ENCODE measurements at regions not wholly inside any gene's neighbourhood (a gene's known extent, or its start where the extent isn't known, plus 50 kb on each side); places are given as distances from the start of the nearest gene placed in this dataset.

DNA sequence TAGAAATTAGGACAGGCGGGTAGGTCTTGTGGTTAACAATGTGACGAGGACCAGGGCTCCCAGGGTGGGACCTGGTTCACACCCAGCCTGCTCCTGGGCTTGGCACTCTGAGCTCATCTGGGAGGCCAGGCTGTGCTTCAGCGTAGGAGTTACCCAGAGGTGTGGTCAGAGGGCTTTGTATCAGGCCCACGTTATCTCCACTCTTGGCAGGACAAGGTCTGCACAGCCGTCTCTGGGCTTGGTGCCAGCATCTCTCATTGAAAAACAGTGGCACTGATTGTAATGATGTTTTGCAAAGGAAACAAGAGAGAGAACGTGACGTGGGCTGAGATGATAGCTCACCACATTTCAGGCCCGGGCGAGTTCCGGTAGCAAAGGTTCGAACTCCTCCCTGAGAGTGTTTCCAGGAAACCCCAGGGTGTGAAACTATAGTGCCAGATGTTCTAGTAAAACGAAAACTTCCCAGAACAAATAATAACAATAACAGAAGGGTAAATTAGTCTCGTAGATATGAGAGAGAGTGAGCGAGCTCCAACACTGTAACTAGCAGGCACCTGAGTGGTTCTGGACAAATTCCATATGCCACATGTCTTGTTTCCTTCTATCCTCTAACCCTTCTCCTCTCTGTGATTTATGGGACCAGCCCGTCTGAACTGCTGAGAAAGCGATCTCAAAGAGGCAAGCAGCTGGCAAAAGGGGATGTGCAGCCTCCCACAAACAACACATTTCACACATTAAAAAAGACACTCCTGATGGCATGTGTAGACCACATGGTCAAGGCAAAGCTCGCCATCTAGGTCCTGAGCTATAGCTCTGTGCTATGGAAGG is 227.3 kb downstream of the KTN1 start:
- DNase-seq = no peak
- Histone ChIP-seq H3K4me3 (ENCODE audit: insufficient read depth, low read depth, low read length) (no peak overlapping the region), H3K27me3 (ENCODE audit: control insufficient read depth, insufficient read depth, low read length) (no peaks in the 10 kb centered on the region), H3K36me3 (replicated peaks; ENCODE audit: control insufficient read depth, insufficient read depth, low read length) (no peaks in the 10 kb centered on the region)

DNA sequence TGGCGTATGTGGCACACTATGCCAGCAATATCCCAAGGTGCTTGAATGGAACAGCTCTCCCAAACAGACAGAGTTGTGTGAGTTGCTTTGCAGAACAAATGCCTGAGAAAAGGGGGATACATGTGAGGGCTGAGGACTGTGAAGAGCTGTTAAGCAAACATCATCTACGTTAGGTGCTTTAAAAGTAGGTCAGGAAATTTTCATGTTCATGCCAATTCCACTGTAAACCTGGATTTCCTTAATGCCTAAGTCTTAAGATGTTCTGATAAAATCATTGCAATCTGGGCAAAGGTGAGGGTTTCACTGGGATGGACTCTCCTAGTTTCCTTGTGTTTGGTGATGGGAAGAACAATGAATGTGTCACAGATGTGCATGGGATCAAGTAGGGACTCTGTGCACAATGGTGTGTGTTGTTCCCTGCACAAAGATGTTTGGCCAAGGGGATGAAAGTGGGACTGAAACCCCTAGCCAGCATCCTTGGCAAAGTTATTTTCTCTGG is 227.9 kb downstream of the KTN1 start:
- DNase-seq = no peak
- Histone ChIP-seq H3K4me3 (ENCODE audit: insufficient read depth, low read depth, low read length) (no peak overlapping the region), H3K36me3 (replicated peaks; ENCODE audit: control insufficient read depth, insufficient read depth, low read length) (no peaks in the 10 kb centered on the region), H3K27me3 (ENCODE audit: control insufficient read depth, insufficient read depth, low read length) (no peaks in the 10 kb centered on the region)

DNA sequence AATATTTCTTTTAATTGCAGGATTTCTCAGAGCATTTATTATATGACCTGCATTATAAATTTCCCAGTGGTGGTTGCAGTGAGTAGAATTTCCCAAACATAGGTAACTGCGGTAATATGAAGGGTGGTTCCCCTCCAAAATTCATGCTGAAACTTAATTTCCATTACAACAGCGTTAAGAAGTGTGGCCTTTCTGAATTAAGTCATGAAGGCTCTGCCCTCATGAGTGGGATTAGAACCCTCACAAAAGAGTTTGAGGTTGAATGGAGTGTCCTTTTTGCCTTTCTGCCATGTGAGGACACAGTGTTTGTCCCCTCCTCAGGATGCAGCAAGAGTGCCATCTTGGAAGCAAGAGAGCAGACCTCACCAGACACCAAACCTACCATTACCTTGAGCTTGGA is 233.6 kb downstream of the KTN1 start:
- Histone ChIP-seq H3K27me3 (ENCODE audit: control insufficient read depth, insufficient read depth, low read length) (no peaks in the 10 kb centered on the region), H3K4me3 (ENCODE audit: insufficient read depth, low read depth, low read length) (no peak overlapping the region), H3K36me3 (replicated peaks; ENCODE audit: control insufficient read depth, insufficient read depth, low read length) (no peaks in the 10 kb centered on the region)
- no peak for DNase-seq

DNA sequence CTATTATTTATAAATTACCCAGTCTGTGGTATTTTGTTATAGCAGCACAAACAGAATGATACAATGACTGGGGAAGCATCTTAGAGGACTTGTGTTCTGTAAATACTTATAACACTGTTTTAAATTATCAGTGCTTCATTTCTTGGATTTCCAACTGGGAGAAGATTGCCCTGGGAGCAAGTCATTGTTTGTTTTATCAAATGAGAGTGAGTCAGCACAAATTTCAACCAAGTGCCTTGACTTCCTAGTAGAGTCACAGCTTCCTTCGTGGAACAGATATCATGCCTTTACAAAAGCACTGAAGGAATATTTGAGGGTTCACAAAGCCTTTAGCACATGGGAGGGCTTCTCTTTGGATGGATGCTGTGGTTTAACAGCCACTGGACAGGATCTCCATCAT is 234.1 kb downstream of the KTN1 start:
- Histone ChIP-seq H3K36me3 (replicated peaks; ENCODE audit: control insufficient read depth, insufficient read depth, low read length) (no peaks in the 10 kb centered on the region), H3K4me3 (ENCODE audit: insufficient read depth, low read depth, low read length) (no peak overlapping the region), H3K27me3 (ENCODE audit: control insufficient read depth, insufficient read depth, low read length) (no peaks in the 10 kb centered on the region)
- DNase-seq = no peak

DNA sequence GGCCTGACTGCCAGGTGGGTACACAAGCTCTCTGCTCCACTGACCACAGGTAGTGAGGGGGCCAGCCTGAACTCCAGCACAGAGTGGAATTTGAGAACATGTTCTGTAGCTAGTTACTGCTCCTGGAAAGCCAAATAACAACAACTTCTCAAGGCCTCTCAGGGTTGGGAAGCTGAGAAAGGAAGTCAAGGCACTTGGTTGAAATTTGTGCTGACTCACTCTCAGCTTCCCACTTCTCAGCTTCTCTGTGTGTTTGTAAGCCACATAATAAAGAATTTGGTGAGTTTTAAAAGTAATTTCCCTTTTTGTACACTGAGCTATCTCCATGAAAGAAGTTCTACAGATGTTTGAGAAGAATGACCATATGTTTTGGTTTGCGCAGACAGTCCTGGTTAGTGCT is 234.9 kb downstream of the KTN1 start:
- Histone ChIP-seq H3K27me3 (ENCODE audit: control insufficient read depth, insufficient read depth, low read length) (no peaks in the 10 kb centered on the region), H3K36me3 (replicated peaks; ENCODE audit: control insufficient read depth, insufficient read depth, low read length) (no peaks in the 10 kb centered on the region), H3K4me3 (ENCODE audit: insufficient read depth, low read depth, low read length) (no peak overlapping the region)
- no peak for DNase-seq

DNA sequence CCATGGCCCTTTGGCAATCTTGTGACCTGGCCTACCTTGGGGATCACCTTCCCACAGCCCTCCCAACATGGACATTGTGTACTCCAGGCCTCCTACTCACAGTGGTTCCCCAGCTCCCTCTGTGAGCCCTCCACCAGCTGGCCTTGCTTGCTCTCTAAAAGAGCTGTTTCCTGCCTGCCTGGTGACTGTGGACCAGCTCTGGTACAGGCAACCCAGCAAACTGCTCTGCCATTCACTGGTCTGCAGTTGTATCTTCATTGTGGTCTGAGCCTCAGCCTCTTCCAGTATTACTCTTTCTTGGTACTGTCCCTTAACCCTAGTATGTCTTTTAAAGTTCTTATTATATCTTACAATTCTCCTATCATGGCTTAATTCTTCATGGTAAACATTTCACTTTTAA is 236.2 kb downstream of the KTN1 start:
- Histone ChIP-seq H3K27me3 (ENCODE audit: control insufficient read depth, insufficient read depth, low read length) (no peaks in the 10 kb centered on the region), H3K36me3 (replicated peaks; ENCODE audit: control insufficient read depth, insufficient read depth, low read length) (no peaks in the 10 kb centered on the region), H3K4me3 (ENCODE audit: insufficient read depth, low read depth, low read length) (no peak overlapping the region)
- DNase-seq = no peak

DNA sequence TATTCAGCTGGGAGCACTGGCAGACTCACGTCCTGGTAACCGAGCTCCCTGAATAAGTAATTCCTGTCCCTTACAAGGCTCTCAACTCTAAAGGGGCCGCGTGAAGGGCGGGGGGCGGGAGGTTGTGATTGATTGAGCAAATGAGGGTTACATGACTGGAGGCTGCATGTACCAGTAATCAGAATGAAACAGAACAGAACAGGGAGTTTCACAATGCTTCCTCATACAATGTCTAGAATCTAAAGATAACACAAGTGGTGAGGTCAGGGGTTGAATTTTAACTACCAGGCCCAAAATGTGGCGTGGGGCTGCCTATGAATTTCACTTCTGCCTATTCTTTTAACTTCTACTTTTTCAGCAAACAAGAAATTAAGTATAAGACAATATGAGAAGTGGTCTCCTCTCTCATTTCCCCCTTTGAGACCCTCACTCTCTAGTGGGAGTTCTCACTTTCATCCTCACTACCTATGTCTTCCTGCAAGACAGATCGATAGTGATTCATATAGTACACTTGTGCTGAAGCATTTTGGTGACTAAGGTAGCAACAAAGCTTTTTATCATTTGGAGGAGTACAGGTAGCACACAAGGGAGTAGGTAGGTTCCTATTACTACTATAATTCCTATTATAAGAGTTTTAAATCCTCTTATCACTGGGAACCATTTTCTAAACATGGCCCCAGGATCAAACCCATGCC is 239.8 kb downstream of the KTN1 start:
- DNase-seq = no peak
- Histone ChIP-seq H3K27me3 (ENCODE audit: control insufficient read depth, insufficient read depth, low read length) (no peaks in the 10 kb centered on the region), H3K4me3 (ENCODE audit: insufficient read depth, low read depth, low read length) (no peak overlapping the region), H3K36me3 (replicated peaks; ENCODE audit: control insufficient read depth, insufficient read depth, low read length) (no peaks in the 10 kb centered on the region)

DNA sequence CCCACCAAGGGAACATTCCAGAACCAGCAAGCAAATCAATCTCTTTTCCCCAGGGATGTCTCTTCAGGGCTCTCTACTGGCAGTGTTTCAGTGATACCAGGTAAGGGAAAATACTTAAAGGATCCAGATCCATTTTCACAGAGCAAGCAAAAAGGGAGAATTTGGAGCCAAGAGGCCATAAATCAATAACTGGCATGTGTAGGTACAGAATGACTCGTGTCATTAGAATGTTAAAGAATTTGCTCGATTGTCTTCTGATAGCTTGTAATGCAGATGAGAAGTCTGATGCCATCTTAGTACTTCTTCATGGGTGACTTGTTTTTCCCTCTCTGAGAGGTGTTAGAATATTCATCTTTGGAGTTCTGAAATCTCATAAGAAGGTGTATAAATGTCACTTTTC is 242.9 kb downstream of the KTN1 start:
- Histone ChIP-seq H3K27me3 (ENCODE audit: control insufficient read depth, insufficient read depth, low read length) (no peaks in the 10 kb centered on the region), H3K36me3 (replicated peaks; ENCODE audit: control insufficient read depth, insufficient read depth, low read length) (no peaks in the 10 kb centered on the region), H3K4me3 (ENCODE audit: insufficient read depth, low read depth, low read length) (no peak overlapping the region)
- no peak for DNase-seq

DNA sequence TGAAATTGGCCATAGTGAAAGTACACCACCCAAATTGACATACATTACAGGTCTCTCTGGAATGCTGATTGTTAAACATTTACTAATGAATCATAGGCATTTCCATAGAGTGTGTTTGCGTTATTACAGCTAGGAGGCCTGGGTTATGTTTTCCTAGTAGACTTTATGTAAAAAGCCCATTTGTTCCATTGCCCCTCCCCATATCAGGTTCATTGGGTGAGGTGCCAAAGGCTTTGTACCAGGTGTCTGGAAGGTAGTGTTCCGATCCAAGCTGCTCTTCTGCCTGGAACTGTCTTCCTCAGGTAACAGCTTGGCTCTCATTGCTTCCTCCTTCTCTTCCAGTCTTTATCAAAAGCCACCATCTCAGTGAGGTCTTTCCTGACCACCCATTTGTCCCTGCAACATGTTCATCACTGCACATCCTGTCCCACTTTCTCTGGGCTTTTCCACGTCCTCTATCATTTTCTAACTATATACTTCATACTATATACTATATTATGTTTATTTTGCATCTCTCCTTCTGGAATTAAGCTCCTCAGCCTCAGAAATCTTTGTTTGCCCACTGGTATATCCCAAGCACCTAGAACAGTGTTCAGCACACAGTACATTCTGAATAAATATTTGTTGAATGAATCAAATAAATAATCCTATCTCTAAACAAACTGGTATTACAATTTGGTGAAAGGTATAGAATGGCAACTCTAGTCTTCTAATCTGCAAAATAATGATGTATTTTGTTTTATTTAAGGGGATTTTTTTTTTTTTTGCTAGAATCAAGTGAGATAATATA is 252.3 kb downstream of the KTN1 start:
- Histone ChIP-seq H3K4me3 (ENCODE audit: insufficient read depth, low read depth, low read length) (no peak overlapping the region), H3K27me3 (ENCODE audit: control insufficient read depth, insufficient read depth, low read length) (no peaks in the 10 kb centered on the region), H3K36me3 (replicated peaks; ENCODE audit: control insufficient read depth, insufficient read depth, low read length) (no peaks in the 10 kb centered on the region)
- DNase-seq = no peak

DNA sequence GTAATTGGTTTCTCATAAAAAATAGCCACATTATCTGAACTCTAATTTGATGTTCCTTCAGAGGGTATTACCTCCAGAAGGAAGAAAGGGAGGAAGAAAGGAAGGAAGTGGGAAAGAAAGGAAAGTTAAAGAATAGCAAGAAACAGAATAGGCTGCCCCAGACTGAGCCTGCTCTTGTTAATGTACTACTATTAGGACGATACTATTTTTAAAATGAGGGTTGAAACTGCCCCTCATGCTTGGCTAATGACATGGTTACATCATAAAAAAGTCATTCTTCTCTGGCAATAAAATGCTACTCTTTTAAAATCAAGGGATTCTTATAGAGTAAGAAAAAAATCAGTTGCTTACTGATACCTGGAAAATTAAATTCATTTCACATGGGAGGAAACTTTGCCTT is 253.0 kb downstream of the KTN1 start:
- no peak for DNase-seq
- Histone ChIP-seq H3K27me3 (ENCODE audit: control insufficient read depth, insufficient read depth, low read length) (no peaks in the 10 kb centered on the region), H3K36me3 (replicated peaks; ENCODE audit: control insufficient read depth, insufficient read depth, low read length) (no peaks in the 10 kb centered on the region), H3K4me3 (ENCODE audit: insufficient read depth, low read depth, low read length) (no peak overlapping the region)

DNA sequence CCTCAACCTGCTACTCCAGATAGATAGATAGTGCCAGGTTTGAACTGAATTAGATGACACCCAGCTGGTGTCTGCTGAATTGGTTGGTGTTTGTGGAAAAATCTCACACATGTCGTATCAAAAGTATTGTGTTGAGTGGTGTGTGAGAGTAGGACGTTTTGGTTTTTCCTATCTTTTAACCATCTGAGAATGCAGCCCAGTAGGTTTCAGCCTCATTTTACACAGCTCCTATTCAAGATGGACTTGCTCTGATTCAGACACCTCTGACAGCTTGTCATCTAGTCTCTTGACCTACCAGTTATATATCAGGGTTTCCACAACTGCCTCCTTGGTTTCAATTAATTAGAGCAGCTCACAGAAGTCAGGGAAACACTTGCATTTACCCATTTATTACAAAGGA is 254.4 kb downstream of the KTN1 start:
- Histone ChIP-seq H3K4me3 (ENCODE audit: insufficient read depth, low read depth, low read length) (no peak overlapping the region), H3K36me3 (replicated peaks; ENCODE audit: control insufficient read depth, insufficient read depth, low read length) (no peaks in the 10 kb centered on the region), H3K27me3 (ENCODE audit: control insufficient read depth, insufficient read depth, low read length) (no peaks in the 10 kb centered on the region)
- DNase-seq = no peak

DNA sequence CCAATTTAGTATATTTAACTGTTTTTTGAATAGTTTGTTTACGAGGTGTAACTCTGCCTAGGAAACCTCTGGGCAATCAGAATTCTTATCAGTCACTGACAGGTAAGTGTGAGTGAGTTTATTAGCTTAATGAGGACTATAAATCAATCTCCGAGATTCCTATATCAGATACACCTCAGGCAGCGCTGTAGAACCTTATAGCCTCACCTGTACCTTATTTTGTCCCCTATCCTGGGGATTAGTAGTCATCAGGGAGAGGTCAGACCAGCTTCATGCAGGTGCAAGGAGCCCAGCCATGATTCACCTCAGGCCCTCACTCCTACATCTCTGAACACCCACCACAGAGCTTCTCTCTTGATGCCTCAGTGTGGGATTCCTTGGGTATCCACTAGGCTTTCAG is 256.0 kb downstream of the KTN1 start:
- Histone ChIP-seq H3K36me3 (replicated peaks; ENCODE audit: control insufficient read depth, insufficient read depth, low read length) (no peaks in the 10 kb centered on the region), H3K27me3 (ENCODE audit: control insufficient read depth, insufficient read depth, low read length) (no peaks in the 10 kb centered on the region), H3K4me3 (ENCODE audit: insufficient read depth, low read depth, low read length) (no peak overlapping the region)
- no peak for DNase-seq

DNA sequence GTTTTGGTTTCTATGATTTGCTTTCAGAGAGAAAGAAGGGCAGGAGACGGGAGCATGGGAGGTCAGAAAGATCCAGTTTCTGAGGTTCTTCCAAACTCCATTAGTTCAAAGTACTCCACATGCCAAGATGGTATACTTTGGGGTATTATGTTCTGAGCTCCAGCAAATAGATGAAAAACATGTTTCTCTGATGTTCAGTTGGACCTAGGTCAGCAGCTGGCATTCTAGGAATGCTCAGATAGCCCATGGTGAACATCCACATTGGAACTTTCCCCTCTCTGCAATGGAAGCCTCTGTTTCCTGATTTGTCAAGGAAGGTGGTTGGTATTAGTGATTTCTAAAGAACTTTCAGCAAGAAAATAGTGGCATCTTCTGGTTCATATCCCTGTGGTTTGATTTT is 257.5 kb downstream of the KTN1 start:
- Histone ChIP-seq H3K27me3 (ENCODE audit: control insufficient read depth, insufficient read depth, low read length) (no peaks in the 10 kb centered on the region), H3K4me3 (ENCODE audit: insufficient read depth, low read depth, low read length) (no peak overlapping the region), H3K36me3 (replicated peaks; ENCODE audit: control insufficient read depth, insufficient read depth, low read length) (no peaks in the 10 kb centered on the region)
- DNase-seq = no peak

DNA sequence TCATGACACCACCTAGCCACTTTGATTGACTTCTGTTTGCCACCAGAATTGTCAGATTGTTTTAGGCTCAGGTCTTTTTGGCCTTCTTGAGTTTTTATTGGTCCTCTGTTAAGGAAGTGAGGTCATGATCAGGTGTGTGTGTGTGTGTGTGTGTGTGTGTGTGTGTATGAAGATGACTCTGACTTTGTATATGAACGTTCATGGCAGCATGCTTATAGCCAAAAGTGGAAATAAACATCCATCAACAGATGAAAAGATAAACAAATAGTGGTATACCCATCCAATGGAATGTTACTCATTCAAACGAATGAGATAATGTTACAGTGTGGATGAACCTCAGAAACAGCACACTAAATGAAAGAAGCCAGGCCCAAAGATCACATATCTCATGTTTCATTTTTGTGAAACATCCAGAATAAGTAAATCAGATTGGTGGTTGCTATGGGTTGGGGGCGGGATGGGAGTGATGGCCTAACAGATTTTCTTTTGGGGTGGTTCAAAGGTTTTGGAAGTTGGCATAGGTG is 258.6 kb downstream of the KTN1 start:
- no peak overlapping the region for H3K4me3 ChIP-seq (ENCODE audit: insufficient read depth, low read depth, low read length)
- no peak for DNase-seq
- no peaks in the 10 kb centered on the region for H3K27me3 ChIP-seq (ENCODE audit: control insufficient read depth, insufficient read depth, low read length)
- H3K36me3 ChIP-seq (replicated peaks; ENCODE audit: control insufficient read depth, insufficient read depth, low read length) = no peaks in the 10 kb centered on the region

Data from H7 (cell line).